Suppressor macrophage treated with lipopolysaccharide for 1 hour (primary cell): ENCODE measurements at regions not wholly inside any gene's neighbourhood (a gene's known extent, or its start where the extent isn't known, plus 50 kb on each side); places are given as distances from the start of the nearest gene placed in this dataset.
"Not testable (repeated sequence)": the region's sequence is repeated elsewhere in the genome, so short reads cannot be mapped to it uniquely, and the experiment has no call there.

Experiments used
- DNase-seq, 3 donors: peaks; one replicate each; pipeline ENCODE4 v3.0.0-alpha.2; 2020 to 2022

- peak; percentile 13 to 27 (median 25) for DNase-seq
These were observed 471.6 kb upstream of the FOXG1 start for GRCh38 chr14:28294834-28295440.

DNA sequence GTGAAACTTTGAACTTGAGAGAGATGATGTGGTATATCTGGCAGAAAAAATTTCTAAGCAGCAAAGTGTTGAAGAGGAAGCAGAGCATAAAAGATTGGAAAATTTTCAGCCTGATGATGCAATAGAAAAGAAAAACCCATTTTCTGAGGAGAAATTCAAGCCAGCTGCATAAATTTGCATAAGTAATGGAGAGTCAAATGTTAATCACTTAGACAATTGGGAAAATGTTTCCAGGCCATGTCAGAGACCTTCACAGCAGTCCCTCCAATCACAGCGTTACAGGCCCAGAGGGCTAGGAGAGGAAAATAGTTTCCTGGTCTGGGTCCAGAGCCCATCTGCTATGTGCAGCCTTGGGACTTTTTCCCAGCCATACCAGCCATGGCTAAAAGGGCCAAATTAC lies 469.0 kb upstream of the FOXG1 start:
- DNase-seq = no peak

- no peak for DNase-seq
These were observed 468.4 kb upstream of the FOXG1 start for GRCh38 chr14:28298156-28298555.

GRCh38 chr14:28299227-28299626 lies 467.4 kb upstream of the FOXG1 start:
- no peak for DNase-seq

GRCh38 chr14:28300356-28300755 lies 466.2 kb upstream of the FOXG1 start:
- DNase-seq = no peak

- DNase-seq = no peak
These were observed 465.4 kb upstream of the FOXG1 start for GRCh38 chr14:28301179-28301578.

- no peak for DNase-seq
These were observed 463.3 kb upstream of the FOXG1 start for GRCh38 chr14:28303248-28303647.

- DNase-seq = no peak
These were observed 460.6 kb upstream of the FOXG1 start for GRCh38 chr14:28305938-28306337.

GRCh38 chr14:28307506-28307905 lies 459.1 kb upstream of the FOXG1 start:
- no peak for DNase-seq

- DNase-seq = no peak
These were observed 457.9 kb upstream of the FOXG1 start for GRCh38 chr14:28308734-28309133.

DNA sequence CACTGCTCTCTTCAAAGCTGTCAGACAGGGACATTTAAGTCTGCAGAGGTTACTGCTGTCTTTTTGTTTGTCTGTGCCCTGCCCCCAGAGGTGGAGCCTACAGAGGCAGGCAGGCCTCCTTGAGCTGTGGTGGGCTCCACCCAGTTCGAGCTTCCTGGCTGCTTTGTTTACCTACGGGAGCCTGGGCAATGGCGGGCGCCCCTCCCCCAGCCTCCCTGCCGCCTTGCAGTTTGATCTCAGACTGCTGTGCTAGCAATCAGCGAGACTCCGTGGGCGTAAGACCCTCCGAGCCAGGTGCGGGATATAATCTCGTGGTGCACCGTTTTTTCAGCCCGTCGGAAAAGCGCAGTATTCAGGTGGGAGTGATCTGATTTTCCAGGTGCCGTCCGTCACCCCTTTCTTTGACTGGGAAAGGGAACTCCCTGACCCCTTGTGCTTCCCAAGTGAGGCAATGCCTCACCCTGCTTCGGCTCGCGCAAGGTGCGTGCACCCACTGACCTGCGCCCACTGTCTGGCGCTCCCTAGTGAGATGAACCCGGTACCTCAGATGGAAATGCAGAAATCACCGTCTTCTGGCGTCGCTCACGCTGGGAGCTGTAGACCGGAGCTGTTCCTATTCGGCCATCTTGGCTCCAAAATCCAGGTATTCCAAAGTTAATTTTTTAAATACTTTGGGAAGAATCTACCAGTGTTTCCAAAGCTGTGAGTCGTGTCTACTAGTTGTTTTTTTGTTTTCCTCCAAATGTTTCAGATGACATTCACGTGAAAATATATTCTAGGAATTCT lies 448.5 kb upstream of the FOXG1 start:
- DNase-seq = not testable (repeated sequence)

GRCh38 chr14:28321475-28322244 lies 444.9 kb upstream of the FOXG1 start:
- no peak for DNase-seq

DNA sequence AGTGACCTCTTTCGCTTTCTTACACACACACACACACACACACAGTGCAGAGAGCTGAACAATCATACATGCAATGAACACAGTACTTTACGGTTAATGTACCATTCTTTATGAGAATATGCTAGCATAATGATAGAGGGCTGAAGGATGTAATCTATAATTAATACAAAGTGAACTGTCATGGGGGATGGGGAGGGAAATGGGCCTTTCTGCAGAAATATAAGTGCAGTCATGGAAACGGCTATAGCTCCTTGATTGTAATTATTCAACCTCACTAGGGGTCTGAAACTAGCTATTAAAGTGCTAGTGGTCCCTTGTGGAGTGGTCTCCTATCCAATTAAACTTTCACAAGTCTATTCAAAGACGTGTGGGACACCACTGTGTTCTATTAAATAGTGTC lies 443.2 kb upstream of the FOXG1 start:
- DNase-seq = no peak

DNA sequence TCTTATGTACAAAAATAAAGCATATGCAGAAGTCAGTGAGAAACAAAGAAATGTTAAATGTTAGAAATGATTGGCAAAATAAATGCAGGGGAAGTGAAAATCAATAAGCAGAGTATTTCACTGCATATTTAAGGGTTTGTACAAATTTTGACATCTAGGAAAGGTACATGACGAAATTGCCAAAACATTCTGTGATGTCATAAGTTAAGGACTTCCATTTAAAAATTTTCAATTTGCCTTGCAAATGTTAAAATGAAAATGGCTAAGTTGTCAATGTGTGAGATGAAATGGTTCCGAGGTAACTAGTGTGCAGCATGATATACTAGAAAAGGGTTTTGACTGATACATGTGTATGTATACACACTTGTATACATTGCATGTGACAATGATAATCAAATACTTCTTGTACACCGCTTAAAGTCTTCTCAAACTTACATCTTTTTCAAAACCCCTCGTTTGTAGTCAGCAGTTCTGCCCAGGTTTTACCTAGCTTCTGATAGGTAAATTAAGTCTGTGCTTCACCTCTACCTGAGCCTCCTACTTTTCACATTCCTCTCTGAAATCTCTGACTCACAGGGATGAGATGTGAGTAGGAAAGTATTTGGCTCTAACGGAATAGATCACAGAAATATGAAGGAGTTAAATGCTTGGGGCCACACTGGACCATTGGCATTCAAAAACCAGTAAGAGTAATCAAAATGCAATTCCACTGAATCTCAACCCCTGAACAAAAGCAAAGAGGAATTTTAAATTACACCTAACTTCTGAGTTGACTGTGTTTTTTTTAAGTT lies 442.4 kb upstream of the FOXG1 start:
- no peak for DNase-seq

- DNase-seq = no peak
These were observed 425.8 kb upstream of the FOXG1 start for GRCh38 chr14:28340816-28341215.

DNA sequence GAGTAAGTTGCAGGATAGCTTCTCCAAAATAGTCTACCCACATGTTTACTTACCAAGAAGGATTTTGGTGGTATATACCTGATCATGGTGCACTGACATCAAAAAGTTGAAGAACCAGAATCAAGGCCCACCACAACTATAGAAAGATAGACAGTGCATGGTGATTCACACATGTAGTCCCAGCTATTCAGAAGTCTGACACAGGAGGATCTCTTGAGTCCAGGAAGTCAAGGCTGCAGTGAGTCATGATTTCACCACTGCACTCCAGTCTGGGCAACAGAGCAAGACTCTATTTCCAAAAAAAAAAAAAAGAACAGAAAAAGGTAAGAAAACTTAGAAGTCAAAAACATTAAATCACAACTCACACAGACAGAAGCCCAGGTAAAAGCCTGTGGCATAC lies 422.2 kb upstream of the FOXG1 start:
- no peak for DNase-seq

- no peak for DNase-seq
These were observed 417.8 kb upstream of the FOXG1 start for GRCh38 chr14:28348797-28349196.

DNA sequence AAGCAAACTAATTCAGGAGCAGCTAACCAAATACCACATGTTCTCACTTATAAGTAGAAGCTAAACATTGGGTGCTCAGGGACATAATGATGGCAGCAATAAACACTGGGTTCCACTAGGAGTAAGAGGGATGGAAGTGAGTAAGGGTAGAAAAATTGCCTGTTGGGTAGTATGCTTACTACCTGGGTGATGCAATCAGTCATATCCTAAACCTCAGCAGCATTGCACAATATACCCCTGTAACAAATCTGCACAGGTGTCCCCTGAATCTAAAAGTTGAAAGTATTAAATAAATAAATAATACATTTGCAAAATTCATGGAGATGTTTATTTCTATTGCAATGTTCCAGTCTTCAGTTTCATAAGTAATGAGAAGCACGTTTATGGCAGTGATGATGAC lies 409.8 kb upstream of the FOXG1 start:
- no peak for DNase-seq

- no peak for DNase-seq
These were observed 405.1 kb upstream of the FOXG1 start for GRCh38 chr14:28361486-28361885.

- DNase-seq = no peak
These were observed 401.1 kb upstream of the FOXG1 start for GRCh38 chr14:28365510-28365909.

GRCh38 chr14:28373721-28374120 lies 392.9 kb upstream of the FOXG1 start:
- DNase-seq = no peak

- DNase-seq = no peak
These were observed 391.3 kb upstream of the FOXG1 start for GRCh38 chr14:28375295-28375694.

GRCh38 chr14:28381656-28382055 lies 384.9 kb upstream of the FOXG1 start:
- no peak for DNase-seq
